ENCODE measurements at regions not wholly inside any gene's neighbourhood (a gene's known extent, or its start where the extent isn't known, plus 50 kb on each side); places are given as distances from the start of the nearest gene placed in this dataset.

- no peak for DNase-seq (ENCODE audit: low spot score)
Measured at GRCh38 chr5:110032376-110032775, 342.6 kb downstream of the MAN2A1 start.

DNA sequence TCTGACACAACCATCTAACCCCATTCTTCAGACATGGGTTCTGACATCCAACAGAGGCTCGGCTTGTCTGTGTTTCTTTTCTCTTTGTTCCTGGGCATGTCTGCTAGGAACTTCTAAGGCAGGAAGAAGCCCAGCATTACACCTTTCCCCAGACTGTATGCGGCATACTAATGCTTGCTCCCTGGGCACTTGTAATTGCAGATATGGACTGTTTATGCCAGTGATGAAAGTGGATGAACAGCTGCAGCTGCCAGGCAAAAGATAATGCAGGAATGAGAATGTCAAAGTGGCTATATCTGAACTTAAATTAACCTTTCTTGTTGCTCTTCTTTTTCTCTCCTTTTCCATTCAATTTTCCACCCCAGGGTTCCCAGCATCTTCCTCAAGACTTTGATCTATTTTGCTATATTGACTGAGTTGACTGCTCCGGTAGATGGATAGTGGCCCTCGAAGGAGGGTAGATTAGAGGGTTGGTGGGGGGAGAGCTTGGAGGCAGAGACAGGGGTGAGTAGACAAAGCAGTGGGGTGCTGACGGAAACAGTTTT, 344.4 kb downstream of the MAN2A1 start:
- no peak for DNase-seq (ENCODE audit: low spot score)

- no peak for DNase-seq (ENCODE audit: low spot score)
Measured at GRCh38 chr5:110038297-110038997, 348.7 kb downstream of the MAN2A1 start.

DNA sequence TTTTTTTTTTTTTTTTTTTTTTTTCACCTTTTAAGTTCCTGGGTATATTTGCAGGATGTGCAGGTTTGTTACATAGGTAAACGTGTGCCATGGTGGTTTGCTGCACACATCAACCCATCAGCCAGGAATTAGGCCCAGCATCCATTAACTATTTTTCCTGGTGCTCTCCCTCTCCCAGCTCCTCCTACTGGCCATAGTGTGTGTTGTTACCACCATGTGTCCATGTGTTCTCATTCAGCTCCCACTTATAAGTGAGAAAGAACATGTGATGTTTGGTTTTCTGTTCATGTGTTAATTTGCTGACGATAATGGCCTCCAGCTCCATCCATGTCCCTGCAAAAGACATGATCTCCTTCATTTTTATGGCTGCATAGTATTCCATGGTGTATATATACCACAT, 350.5 kb downstream of the MAN2A1 start:
- DNase-seq (ENCODE audit: low spot score) = no peak

DNA sequence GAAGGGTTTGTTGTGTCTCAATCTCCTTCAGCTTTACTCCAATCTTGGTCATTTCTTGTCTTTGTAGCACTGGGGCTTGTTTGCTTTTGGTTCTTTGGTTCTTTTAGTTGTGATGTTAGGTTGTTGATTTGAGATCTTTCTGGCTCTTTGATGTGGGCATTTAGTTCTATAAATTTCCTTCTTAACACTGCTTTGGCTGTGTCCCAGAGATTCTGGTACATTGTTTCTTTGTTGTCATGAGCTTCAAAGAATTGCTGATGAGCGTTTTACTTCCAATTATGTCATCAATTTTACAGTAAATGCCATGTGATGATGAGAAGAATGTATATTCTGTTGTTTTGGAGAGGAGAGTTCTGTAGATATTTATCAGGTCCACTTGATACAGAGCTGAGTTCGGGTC, 353.3 kb downstream of the MAN2A1 start:
- DNase-seq (ENCODE audit: low spot score) = no peak

DNA sequence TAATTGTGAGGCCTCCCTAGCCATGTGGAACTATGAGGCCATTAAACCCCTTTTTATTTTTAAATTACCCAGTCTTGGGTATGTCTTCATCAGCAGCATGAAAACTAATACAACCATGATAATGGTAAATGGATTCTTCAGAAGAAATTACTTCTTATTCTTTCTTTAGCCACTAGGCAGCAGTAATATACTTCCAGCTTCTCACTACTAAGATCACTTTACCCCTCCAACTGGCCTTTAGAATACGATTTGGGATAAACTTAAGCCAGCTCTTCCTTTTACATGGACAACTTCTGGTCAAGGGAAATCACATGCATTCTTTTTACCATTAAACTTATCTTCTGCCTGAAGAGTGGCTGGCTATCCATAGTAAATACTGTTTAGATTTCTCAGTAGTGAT, 355.4 kb downstream of the MAN2A1 start:
- no peak for DNase-seq (ENCODE audit: low spot score)

DNA sequence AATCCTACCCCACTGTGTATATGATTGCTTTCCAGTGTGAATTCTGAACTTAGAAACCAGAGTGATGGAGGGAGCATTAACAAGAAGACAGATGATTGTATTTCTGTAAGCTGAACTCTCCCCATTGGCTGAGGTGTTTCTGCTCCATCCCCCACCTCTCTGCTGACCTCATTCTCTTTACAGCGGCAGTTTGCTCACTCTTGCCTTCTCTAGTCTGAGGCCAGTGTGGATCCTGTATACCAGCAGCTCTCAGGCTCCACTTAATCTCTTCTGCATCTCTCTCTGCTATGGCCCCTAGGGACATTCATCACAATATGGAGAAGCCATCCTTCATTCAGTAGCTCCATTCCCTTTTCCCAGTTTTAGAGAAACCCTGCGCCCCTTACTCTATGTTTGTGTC, 358.8 kb downstream of the MAN2A1 start:
- no peak for DNase-seq (ENCODE audit: low spot score)

DNA sequence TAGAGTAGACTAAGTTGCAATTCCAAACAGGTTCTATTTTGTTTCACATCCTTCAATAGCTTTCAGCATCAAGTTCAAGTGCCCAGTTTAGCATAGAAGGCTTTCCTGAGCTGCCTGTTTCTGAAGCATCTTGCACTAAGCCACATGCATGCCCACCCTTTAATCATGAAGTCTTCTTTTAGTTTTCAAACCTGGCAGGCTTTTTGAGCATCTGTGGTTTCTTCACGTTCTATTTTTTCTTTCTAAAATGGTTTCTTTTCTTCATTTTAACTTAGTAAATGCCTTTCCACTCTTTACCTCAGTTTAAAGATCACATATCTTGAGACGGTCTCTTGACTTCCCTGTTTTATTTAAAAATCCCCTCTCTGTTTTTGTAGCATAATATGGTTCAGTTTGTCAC, 360.1 kb downstream of the MAN2A1 start:
- DNase-seq (ENCODE audit: low spot score) = no peak

GRCh38 chr5:110050640-110051345, 361.1 kb downstream of the MAN2A1 start:
- DNase-seq (ENCODE audit: low spot score) = no peak

DNA sequence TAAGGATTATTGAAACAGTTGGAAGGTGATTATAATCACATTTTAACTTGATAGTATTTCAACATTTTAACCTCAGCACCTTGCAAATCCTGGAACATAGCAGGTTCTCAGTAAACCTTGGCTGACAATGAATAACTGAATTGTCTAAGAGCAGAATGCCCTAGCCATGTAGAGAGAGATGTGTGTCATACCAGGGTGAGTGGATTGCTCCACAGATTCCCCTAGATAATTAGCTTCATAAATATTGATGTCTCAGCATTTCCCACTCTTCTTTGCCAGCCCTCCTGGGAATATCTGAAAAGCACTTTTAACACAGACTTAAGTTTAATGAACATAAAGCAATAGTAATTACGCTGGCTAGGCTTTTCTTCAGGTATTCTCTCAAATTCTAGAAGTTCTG, 363.5 kb downstream of the MAN2A1 start:
- no peak for DNase-seq (ENCODE audit: low spot score)

DNA sequence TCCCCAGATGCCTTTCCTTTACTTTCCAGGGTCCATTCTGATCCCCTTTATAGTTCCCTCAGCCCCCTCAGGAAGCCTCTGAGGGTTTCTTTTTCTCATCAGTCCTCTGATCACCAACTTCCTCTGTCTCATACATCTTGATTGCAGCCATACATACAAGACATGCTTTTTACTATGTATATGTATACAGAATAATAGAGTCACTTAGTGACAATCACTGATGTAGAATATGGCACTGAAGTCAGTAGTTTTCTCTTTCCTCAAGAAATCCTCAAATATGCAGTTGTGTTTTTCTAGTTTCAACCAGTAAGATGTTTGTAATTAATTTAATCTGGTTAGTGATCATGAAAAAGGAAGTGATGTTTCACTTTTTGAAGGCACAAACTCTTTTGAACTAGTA, 364.1 kb downstream of the MAN2A1 start:
- DNase-seq (ENCODE audit: low spot score) = peak; percentile 2

DNA sequence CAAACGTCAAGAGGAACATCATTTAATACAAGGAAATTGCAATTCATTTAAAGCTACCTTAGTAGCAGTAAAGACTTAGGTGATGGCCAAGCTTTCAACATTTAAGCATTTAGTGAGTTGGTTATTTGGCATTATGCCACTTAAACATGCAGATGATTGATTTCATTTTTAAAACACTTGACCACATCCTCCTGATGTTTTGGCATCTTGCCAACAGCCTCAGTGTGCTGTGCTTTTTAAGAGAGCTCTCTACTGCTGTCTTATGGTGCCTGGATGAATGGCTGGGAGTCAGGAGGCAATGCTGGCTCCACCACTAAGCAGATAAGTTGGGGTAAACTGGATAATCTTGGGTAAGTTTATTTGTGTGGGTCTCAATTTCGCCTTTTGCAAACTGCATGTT, 364.5 kb downstream of the MAN2A1 start:
- DNase-seq (ENCODE audit: low spot score) = peak; percentile 74

GRCh38 chr5:110055302-110055701, 365.6 kb downstream of the MAN2A1 start:
- DNase-seq (ENCODE audit: low spot score) = no peak

GRCh38 chr5:110056580-110057114, 366.9 kb downstream of the MAN2A1 start:
- DNase-seq (ENCODE audit: low spot score) = no peak

DNA sequence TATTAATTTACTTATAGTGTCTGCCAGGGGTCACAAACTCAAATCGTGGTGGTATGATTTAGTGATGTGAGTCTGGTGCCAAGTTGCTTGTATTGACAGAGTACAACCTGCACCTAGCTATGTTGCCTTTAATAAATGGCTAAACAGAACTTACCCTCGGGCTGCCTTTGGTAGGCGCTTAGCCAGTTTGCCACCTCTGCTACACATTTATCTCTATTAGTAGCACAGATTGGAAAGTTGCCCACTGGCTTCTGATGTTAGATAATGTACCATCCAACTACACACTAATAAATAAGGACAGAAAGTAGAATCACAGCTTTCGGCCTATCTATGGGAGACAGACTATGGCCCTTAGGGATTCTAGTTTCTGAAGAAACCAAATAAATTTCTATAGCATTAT, 368.4 kb downstream of the MAN2A1 start:
- DNase-seq (ENCODE audit: low spot score) = no peak

DNA sequence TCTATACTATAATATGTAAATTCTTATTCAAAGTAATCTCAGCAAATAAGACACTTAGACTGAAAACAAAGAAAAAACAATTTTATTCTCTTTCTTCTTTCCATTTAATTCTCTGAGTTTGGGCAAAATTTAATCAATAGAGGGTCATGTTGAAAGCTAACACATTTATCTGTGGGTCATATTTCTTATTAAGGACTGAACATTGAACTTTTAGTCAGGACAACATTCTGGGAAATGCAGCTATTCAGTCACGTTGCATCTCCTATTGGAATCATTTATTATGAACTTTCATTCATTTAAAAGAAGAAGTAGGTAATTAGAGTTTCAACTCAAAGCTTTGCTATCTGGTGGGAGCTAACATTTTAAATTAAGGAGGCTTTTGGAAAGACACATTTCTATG, 372.5 kb downstream of the MAN2A1 start:
- DNase-seq (ENCODE audit: low spot score) = no peak

- peak; percentile 35 for DNase-seq (ENCODE audit: low spot score)
Measured at GRCh38 chr5:110063640-110064602, 374.2 kb downstream of the MAN2A1 start.

DNA sequence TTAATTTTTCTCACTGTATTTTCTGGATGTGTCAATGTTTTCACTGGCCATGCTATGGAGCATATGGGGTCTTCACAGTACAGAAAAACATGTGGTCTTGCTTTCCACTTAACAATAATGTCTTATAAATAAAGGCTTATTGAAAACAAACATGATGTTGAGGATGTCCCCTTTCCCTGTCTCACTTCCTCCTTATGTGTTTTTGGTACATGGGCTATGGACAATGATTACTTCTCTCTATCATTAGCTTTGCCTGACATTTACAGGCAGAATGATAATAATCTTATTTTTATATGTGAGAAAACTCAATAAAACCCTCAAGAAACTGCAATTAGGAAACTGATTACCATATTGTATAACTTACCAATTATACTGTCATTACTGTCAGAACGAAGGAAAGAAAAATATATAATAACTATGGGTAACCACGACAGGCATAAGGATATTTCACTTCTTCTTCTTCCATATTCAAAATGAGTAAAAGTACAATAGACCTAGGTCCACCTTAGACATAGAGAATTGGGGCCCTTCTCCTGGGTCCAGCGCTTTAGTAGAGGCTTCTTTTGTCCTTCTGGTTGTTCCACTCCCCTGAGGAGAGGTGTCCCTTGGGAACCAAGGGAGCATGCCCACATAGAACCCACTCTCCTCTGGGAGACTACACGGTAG, 375.0 kb downstream of the MAN2A1 start:
- no peak for DNase-seq (ENCODE audit: low spot score)

DNA sequence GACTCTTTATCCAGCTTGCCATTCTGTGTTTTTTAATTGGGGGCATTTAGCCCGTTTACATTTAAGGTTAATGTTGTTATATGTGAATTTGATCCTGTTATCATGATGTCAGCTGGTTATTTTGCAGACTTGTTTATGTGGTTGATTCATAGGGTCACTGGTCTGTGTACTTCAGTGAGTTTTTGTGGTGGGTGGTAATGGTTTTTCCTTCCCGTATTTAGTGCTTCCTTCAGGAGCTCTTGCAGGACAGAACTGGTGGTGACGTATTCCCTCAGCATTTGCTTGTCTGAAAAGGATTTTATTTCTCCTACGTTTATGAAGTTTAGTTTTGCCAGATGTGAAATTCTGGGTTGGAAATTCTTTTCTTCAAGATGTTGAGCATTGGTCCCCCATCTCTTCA, 381.1 kb downstream of the MAN2A1 start:
- no peak for DNase-seq (ENCODE audit: low spot score)

DNA sequence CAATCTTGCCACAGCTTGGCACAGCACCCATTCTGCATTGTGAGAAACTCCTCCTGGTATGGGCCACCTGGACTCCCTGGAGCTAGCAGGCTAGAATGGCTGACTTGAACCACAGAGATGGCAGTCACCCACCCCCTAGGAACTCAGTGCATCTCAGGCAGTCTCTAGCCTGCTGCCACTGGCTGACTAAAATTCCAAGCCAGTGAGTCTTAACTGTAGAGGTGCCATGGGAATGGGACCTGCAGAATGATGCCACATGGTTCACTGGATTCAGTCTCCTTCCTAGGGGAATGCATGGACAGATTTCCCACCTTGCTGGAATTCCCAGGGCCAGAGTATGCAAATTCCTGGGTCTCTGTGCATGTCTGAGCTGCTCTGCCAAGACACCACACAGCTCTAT, 382.9 kb downstream of the MAN2A1 start:
- no peak for DNase-seq (ENCODE audit: low spot score)

GRCh38 chr5:110073534-110073933, 383.8 kb downstream of the MAN2A1 start:
- no peak for DNase-seq (ENCODE audit: low spot score)

GRCh38 chr5:110075656-110076055, 385.9 kb downstream of the MAN2A1 start:
- DNase-seq (ENCODE audit: low spot score) = no peak

Measured in activated CD4-positive, alpha-beta T cell treated with anti-CD3 and anti-CD28 coated beads, Interleukin-2, Interleukin-4, amounts not matched to agents 100 ng/mL and 50 ng/mL, durations not matched to agents 16 hours and 8 hours (primary cell).